ENCODE measurements at regions not wholly inside any gene's neighbourhood (a gene's known extent, or its start where the extent isn't known, plus 50 kb on each side); places are given as distances from the start of the nearest gene placed in this dataset.
"Not testable (repeated sequence)": the region's sequence is repeated elsewhere in the genome, so short reads cannot be mapped to it uniquely, and the experiment has no call there.

DNA sequence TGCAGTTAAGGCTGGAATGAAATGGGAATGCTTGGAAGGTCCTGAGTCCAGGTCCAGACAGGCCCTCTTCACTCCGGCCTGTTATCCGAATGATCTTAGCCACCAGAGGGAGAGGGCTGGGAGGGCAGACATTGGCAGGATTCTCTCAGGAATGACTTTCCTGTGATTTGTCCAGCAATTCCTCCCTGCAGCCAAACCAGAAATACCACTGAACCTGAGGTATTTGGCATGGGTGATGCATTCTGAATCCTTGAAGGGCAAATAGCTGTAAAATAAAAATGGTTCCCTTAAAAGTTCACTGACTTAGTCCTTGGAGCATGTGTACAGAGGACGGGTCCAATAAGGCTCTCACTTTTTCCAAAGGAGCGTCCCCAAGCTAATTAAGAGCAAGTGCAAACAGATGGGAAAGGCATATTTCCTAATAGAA lies 77.5 kb upstream of the HABP2 start:
- DNase-seq, result no peak

DNA sequence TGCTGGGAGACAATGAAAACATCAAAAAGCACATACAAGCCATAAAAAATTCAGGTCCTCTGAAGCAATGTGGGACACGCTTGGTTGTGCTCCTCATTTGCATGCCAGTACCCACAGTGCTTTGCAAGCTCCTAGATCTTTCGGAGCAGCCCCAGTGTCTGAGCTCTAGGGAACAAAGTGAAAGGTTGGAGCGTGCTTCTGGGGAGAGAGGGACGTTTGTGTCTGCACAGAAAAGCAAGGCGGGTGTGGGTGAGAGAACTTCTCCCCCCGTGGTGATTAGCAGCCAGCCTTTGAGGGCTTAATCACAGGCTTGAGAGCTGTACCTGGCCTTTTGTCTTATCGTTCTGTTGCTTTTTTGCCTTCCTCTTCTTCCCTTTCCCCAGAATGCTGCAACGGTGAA lies 76.7 kb upstream of the HABP2 start:
- no peak for DNase-seq

DNA sequence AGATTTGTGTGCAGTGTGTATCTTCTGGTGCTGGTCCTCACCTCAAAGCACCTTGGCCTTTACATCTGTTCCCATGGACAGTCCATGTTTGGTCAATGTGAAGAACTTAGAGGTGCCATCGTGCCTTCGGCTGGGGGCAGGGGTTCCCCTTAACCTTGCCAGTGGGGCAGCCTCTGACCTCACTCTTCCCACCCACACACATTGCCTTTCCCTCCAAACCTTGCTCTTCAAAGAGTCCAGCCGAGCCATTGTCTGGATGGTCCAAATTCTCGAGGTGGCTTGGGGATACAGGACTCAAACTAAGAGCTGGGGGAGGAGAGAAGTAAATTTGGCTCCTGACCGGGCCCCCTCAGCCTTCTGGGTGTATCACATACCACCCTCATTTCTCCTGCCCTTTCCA lies 76.2 kb upstream of the HABP2 start:
- no peak for DNase-seq

DNA sequence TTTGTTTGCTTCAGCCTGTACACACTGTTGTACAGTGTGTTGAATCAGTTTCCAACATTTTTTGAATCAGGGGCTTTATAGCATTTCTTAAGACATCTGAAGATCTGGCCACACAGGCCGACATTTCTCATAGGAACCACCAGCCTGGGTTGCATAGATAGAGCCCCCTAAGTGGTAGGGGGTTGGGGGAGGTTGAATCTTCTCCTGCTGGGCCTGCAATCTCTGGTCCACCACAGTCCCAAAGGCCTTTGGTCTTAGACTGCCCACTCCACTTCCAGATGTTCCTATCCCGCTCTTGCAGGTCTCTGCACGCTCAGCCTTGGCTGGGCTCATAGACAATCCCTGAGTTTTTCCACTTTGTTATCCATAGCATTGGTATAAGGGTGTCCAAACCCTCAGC lies 75.4 kb upstream of the HABP2 start:
- no peak for DNase-seq

DNA sequence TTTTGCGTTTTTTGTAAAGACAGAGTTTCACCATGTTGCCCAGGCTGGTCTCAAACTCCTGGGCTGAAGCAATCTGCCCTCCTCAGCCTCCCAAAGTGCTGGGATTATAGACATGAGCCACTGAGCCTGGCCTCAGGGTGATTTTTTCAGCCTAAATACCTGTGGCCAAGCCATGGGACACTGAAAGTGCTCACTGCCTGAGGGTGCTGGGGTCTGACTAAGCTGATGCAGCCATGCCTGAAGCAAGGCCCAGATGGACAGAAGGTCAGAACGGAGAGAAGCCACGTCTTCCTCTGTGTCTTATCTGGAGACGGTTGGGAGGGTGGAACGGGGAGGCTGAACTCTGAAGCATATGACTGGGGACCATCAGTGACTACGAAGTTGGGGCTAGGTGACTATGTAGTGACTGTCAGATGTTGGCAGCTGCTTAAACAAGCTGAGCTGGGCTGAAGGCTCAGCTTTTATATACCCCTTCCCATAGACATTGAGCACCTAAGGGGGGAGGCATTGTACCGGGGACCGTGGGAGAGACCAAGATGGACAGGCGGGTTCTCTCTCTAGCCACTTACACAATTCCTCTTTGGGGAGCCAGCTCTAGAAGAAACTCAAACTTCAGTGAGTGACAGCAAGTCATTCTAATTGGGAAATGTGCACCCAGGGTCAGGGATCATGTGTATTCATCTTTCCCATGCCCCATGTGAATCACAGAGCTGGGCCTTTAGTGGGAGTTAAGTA lies 73.3 kb upstream of the HABP2 start:
- no peak for DNase-seq

DNA sequence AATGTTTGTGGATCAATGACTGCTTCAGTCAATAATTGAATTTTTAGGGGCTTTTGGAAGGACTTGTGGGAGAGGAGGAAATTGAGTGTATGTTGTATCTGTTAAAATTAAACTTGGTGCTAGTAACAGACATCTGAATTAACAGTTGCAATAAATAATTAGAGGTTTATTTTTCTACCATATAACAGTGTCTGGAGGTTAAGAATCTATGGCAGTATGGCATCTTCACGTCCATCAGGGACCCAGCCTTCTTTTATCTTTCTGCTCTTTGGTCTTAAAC lies 72.8 kb upstream of the HABP2 start:
- DNase-seq, result no peak

DNA sequence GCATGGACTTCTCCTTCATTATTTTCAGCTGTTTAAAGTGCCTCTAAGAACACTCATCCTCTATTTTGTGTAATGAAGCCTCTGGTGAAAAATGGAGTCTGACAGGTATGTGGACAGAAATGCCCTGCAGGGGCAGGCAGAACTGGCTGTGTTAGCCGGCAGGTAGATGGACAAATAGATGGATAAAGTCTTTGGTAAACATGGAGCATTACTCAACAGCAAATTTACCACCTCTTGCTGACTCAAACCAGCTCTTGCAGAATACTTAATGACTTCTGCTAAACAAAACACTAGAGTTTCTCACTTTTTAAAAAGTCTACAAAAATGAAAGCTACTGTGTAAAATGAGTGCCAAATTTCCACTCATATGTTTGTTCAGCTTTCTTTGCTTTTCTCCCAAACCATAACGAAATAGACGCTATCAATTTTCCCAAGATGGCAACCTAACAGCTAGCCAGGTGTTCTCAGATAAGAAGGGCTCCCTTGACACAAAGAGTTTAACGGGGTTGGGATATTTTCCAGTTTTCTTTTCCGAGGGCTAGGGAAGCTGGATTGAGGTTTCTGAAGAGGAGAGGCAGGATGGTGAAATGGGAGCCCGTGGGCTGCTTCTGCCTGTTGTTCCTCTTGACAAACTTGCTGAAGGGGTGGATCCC lies 71.9 kb upstream of the HABP2 start:
- no peak for DNase-seq

DNA sequence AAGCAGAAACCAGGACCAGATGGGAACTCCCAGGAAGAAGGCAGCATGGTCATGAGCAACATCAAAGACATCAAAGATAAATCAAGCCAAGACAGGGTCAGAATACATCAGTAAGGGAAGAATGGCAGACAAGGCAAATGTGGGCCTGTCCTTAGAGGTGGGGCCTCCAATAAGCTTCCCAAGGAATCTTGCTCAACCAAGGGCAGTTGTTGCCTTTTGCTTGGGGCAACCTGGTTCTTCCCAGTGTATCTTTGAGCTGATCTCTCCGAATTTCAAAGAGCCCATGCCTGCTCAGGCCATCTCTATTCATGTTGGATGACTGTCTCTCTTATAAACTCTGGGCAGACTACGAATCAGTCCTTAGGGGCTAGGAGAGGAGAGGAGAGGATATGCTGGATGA lies 68.4 kb upstream of the HABP2 start:
- DNase-seq, result no peak

DNA sequence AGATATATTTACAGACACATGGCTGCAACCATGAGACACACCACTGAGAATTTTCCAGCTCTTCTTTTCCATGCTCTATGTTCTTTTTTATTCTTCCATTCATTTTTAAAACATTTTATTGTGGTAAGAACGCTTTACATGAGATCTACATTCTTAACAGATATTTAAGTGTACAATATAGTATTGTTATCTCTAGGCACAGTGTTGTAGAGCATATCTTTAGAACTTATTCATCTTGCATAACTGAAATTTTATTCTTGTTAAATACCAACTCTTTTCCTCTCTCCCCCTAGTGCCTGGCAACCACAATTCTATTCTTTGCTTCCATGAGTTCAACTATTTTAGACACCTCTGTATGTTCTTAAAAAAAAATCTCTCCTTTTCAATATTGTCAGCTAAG lies 67.1 kb upstream of the HABP2 start:
- no peak for DNase-seq

DNA sequence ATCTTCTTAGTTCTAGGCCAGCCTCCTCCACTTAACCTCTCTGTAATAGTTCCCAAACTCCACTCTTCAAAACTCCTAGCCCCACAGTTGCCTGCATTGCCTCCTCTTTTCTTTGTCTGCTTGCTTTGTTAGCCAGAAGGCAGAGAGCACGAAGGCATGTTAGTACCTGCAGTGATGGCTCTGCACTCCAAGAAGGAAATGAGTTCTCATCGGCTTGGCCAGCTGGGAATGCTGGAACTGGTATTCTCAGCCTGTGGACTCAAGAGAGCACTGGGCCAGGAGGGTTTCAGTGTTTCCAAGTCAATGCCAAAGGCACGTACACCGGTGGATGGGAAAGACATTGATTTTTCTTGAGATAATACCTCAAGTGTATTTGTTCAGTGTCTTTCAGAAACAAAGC lies 66.3 kb upstream of the HABP2 start:
- no peak for DNase-seq

DNA sequence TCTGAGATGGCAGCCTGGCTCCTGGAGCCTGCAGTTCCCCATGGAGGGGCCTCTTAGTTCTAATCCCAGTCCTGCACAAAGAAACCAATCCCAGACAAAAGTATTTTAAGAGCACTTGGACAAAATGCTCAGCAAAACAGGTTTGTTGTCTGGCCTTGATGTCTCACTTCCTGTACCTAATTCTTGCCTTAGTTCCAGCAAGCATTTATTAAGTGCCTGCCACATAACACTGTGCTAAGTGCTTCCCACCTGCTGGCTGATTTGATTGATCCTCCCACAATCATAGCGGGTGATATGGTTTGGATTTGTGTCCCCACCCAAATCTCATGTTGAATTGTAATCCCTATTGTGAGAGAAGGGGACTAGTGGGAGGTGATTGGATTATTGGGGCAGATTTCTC lies 65.7 kb upstream of the HABP2 start:
- DNase-seq, result no peak

DNA sequence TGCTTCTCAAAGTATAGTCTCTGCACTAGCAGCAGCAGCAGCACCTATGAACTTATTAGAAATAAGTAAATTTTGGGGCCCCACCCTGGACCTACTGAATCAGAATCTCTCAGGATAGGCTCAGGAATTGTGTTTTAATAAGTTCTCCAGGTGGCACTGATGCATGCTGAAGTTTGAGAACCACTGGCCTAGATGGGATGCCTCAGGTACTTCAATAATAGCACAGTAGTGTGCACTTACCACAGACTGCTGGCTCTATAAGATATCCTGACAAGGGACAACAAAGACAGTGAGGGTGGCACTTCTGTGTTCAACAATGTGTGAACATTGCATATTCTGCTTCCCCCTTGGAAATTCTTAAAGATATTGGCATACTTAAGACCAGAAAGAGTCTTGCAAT lies 64.7 kb upstream of the HABP2 start:
- DNase-seq, result no peak

DNA sequence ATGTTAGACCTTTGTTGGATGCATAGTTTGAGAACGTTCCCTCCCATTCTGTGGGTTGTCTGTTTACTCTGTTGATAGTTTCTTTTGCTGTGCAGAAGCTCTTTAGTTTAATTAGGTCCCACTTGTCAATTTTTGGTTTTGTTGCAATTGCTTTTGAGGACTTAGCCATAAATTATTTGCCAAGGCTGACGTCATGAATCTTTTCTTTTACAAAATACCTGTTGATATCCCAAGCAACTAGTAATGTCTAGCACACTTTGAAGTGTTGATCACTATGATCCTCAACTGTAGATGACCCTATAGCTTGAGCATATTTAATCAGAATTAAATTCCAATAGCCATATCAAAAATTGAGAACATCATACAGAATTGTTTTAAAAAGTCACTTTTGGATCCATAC lies 63.3 kb upstream of the HABP2 start:
- not testable (repeated sequence) for DNase-seq

DNA sequence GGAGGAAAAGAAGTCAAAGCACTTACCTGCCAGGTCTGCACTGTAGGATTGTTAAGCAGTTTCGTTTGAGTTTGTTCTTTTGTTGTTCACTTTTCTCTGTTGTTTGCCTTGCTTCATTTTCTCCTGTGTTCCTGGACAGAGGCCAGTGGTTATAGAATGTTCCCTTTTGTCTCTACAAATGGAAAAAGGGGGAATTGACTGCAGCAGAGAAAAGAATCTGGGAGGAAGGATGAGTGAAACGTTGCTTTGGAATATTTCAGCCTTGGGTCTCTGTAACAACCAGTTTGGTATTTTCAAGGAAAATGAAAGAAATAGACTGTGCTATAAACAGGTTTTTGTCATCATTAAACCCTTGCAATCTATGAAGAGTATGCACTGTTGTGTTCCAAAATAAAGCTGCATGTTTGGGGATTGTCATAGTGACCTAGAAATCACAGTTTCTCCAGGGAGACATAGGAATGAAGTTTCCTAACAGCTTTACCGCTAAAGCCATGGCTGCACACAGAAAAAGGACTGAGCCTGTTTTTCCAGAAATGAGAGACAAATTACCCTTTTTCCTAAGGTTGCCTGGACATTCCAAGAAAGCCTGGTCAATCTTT lies 60.8 kb upstream of the HABP2 start:
- no peak for DNase-seq

DNA sequence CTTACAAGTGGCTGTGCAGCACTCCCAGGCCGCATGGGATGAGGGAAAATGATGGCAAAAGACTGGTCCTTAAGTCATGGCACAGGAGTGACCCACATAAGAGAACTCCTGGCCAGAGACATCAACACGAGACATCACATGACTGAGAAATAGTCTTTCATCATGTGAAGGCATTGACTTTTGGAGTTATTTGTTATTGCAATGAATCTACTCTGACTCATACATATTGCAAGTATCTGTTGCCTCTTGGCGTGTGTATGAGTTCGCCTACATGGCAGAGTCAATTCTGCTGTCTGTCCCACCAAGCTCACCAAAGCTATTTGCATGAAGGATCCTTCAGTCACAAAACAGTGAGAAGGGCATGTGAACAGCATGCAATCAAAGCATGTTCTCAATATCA lies 59.7 kb upstream of the HABP2 start:
- no peak for DNase-seq

DNA sequence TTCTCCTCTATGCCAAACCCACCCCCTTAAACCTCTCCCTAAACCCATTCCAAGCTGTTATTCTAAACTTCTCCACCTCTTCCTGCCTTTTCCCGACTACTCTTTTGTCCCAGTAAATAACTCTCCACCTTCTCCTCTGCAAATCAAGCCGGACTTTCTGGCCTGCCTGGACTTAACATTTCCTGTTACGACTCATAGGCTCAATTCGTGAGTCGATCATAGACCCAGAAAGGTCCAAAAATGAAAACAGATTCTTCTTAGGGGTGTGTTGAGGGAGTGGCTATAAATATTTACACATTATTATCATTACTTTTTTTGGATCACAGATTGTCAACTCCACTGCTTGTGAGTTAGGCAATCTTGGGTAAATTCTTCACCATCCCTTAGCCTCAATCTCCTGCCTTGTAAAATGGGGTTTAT lies 59.0 kb upstream of the HABP2 start:
- DNase-seq, result no peak

DNA sequence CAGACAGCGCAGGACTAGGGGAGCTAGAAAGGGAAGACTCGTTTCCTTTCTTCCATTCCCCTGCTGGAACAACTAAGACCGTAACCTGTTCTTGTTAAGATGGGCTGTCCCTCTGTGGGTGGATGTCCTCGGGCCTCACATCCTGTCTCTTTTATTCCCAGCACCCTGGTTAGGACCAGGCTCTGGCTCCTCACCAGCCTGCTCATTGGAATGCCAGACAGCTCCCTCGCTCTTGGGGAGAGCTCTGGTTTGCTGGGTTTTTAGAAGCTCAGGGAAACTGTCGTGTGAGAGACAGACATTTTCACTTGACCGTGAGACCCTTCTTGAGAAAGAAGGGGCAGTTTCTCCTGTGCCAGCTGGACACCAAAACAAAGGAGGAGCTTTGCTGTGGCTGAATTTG lies 58.1 kb upstream of the HABP2 start:
- DNase-seq, result no peak

DNA sequence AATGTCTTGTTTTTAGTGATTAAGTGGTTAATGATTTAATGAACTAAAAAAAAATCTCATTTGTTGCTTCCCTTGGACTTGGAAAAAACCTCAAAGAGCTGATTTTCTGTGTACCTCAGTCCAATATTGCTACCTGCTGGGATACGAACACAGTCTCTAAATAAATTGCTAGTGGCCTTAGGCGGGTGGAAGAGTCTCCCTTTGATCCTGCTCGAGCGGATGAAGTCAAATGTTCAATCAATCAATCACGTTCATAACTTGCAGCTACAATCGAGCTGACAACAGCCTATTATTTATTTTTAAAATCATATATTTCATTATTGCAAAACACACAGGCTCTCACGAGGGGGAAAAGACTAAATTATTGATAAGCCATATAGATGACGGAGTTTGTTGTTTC lies 57.3 kb upstream of the HABP2 start:
- DNase-seq, result no peak

DNA sequence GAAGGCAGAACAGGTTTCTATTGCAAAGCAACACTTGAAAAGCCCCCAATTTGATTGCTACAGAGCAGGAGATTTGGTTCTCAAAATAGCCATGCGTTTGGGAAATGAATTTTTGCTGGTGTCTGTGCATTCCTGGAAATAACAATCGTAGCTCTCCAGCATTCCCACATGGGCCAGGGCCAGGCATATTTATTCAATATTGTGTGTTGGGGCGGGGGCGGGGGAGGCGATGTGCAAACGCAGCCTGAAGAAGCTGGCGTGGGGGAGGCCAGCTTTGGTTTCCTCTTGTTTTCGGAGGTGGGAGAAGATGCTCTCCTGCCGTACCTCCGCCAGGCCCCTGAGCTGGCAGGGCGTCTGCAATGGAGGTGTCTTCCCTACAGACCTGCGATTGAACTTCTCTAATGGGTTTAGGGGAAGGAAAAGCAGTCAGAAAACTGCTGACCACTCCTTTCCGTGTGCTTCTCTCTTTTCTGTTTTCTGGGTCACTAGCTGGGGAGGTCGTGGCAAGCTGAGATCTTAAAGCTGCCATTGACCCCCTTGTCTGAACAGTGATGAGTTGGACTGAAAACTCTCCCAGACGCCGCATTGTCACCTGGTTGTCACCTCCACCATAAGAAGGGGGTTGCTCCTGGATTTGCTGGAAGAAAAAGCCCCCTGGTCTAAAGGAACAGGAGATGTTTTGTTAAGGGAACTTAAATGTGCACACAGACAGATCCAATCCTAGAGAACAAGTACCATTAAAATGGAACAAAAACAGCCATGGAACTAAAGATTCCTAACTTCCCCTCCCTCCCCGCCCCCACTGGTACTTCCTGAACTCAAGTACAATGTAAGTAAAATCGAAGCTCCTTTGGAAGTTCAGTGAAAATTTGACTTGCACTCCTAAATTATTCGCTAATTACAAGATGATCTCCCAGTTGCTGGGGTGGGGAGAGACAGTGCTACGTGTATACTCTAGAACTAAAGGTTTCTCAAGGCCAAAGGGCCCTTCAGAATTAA lies 56.4 kb upstream of the HABP2 start:
- no peak for DNase-seq

DNA sequence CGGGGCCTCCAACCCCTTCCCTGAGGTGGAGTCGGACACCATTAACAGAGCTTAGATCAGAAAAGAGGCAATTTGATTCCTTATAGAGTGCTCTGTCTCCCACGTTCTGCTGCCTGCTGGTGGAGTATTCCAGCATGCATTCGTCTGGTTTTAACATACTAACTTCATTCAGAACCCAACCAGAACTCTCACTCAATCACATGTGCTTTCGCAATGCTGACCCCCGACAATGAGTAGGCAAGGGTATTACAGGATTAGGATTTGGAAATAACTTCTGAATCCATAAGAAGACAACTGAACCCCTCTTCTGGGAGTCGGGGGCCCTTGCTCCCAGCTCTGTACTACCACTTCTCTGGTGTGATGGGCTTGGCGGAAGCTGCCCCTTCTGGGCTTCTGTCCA lies 55.7 kb upstream of the HABP2 start:
- no peak for DNase-seq

DNA sequence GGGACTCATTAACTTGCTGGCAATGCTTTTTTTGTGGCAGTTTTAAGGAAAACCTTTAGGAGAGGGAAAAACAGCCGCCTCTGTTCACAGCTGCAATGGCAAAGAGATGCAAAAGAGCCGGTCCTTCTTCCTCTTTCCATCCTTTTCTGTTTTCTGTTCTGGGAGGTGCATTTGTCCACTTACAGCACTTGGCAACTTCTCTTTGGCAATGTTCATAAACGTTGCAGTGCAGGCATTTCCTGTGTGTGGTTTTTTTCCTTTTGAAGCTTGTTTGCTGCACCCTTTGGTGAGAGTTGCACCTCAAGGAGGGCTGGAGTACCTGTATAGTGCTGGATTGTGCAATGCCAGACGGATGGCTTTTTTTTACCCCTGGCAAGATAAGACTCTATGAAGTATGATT lies 53.9 kb upstream of the HABP2 start:
- DNase-seq, result no peak

DNA sequence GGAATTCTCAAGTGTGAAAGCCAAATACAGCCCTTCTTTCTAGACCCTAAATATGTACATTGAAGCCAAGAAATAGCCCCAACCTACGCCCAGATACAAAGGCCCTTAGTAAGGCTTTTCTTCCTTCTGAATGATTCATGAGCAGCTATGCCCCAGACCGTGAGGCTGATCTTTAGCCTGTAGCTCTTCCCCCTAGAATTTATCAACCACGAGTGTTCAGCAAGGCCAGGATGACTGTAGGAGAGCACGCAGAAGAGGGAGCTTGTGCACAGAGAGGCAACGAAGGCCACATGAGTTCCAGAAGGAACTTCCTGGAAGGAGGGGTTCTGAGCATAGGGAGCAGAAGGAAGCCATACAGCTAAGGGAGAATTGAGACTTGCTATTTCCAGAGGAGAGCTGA lies 53.0 kb upstream of the HABP2 start:
- DNase-seq, result no peak

DNA sequence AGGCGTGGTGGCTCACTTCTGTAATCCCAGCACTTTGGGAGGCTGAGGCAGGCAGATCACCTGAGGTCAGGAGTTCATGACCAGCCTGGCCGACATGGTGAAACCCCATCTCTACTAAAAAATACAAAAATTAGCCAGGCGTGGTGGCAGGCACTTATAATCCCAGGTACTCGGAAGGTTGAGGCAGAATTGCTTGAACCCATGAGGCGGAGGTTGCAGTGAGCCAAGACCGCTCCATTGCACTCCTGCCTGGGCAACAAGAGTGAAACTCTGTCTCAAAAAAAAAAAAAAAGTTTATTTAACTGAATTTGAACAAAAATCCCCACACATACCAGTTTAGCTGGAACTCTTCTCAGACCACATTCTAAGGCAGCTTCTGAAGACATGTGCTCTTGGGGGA lies 51.8 kb upstream of the HABP2 start:
- not testable (repeated sequence) for DNase-seq

Measured in NCI-H226 (cell line).